Activated CD4-positive, CD25-positive, alpha-beta regulatory T cell treated with anti-CD3 and anti-CD28 coated beads, Interleukin-2, amount 50 U/mL, for 16 hours (primary cell): ENCODE measurements at regions not wholly inside any gene's neighbourhood (a gene's known extent, or its start where the extent isn't known, plus 50 kb on each side); places are given as distances from the start of the nearest gene placed in this dataset.

Experiments
- DNase-seq: peaks from one replicate; pipeline ENCODE4 v3.0.0-alpha.2; 2020; ENCODE audit warnings: low read depth, low spot score

DNA sequence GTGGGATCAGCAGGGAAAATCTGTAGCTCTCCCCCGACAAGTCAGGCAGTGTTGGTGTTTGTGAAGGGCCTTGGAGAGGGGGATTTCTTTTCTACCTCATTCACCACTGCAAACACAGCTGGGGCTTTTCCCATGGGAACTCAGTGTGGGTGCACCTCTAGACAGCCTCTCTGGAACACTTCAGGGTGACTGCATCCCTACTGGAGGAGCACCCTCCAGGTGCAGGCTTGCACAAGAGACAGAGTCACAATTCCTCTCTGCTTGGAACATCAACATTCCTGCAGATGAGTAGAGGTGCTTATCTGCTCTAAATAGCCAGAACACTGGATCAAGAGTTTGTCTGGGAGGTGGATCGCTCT lies 72.7 kb upstream of the AKAP13 start:
- DNase-seq, result no peak

DNA sequence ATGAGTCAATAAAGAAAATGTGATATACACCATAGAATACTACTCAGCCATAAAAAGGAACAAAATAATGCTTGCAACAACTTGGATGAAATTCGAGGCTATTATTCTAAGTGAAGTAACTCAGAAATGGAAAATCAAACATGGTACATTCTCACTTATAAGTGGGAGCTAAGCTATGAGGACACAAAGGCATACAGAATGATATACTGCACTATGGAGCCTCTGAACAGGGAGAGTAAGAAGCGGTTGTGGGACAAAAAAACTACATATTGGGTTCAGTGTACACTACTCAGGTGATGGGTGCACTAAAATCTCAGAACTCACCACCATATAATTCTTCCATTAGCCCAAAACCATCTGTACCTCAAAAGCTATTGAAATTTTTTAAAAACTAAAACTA lies 68.8 kb upstream of the AKAP13 start:
- DNase-seq, result no peak

DNA sequence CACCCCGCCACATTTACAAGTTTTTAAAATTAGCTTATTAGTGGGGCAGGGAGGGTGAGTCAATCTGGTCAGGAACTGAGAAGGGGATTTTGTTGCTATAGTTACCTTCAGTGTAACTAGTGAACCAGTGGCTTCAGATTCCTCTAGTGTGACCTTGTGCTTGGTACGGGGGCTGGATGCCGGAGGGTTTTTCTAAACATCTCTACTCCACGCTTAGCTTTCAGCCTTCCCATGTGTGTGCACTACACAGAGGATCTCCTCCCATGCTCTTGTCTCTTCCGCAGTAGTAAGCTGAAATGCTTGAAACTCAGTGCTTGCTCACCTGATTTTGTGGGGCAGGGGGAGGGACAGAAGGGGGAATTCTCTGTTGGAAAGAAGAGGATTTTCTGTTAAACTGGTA lies 67.9 kb upstream of the AKAP13 start:
- no peak for DNase-seq

DNA sequence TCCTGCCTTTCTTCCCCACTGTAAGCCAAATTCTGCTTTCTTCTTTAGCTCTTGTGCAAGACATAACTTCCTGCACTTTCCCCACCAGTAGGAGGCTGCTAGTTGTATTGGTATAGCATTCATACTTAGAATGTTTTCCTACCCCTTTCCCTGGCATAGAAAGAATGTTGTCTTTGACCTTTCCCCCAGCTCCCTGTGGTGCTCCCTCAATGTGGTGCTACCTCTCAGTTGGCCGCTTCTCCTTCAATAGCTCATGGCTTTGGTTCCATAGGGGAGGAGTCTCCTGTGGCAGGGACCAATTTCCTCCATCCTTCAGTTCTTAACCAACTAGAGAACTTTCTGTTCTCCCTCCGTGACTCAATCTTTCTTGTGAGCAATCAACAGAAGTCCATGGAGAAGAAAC lies 67.5 kb upstream of the AKAP13 start:
- DNase-seq, result no peak

DNA sequence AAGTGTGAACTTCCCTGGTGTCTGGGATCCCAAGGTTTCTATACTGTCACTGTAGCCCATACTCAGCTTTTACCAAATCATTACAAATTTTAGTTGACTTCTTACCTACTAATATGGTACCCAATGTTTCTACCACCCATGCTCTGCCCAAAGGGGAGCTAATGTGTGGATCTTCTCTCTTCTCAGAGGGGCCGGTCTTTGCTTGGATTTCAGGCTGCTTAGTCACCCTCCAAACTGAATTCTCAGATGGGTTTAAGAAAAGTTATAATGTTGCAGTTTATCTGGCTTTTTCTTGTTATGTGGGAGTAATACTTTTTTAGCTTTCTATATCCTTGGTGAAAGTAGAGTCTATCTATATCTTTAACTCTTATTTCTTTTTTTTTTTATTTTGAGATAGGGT lies 67.1 kb upstream of the AKAP13 start:
- DNase-seq, result no peak

DNA sequence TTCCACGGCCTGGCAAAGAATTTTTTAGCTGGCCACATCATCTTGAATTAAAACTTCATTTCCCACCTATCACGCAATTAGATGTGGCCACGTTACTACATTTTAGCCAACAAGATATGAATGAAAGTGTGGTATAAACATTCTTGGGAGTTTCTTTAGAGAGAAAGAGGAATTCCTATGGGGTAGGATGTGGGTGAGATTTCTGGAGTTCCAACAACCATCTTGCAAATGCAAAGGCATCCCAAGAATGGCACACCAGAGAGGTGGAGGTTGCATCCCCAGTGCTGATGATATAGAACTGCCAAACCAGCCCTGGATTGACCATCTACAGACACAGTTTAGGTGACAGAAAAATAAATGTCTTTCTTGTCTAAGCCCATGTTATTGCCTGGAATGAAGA lies 66.3 kb upstream of the AKAP13 start:
- DNase-seq, result no peak

DNA sequence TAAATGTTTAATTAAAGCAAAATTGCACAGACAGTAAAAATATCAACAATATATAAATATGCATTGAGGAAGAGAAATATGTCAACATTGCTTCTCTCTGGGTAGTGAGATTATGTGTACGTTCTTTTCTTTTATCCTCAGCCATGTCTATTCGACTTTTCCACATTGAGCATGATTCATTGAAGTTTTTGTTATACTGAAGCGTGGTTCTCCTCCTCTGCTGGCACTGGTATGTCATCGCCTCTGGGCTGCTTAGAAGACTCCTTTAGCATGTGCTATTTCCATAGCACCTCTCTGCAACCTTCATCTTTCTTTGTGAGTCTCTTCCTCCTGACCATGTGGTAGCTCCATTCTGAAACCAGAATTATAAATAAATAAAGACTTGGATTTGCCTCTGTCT lies 65.8 kb upstream of the AKAP13 start:
- no peak for DNase-seq

DNA sequence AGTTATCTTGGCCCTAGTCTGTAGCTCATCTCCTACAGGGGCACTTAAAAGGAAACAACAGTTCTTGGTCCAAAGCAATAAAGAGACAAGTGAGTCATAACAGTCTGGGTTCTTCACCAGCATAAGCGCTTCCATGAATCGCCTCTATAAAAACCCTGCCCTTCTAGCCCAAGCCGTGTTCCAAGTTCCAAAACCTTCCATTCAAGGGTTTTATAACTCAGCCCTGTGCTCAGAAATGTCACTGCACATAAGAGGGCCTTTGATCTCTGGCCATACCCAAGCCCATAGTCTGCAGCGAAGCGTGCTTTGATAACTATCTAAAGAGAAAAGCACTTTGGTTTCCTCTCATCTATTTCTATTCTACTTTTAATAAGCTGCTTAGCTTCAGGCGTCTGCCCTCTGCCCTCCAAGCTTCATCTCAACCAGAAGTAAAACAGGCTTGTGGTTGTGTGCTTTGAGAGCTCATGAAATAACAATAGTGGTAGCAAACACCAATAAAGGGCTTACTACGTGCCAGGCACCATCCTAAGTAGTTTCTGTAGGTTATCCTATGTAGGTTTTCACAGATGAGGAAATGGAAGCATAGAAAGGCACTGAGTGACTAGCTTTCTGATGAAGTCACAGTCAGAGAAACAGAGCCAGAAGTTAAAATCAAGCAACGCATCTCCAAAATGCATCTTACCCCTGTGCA lies 64.0 kb upstream of the AKAP13 start:
- no peak for DNase-seq

DNA sequence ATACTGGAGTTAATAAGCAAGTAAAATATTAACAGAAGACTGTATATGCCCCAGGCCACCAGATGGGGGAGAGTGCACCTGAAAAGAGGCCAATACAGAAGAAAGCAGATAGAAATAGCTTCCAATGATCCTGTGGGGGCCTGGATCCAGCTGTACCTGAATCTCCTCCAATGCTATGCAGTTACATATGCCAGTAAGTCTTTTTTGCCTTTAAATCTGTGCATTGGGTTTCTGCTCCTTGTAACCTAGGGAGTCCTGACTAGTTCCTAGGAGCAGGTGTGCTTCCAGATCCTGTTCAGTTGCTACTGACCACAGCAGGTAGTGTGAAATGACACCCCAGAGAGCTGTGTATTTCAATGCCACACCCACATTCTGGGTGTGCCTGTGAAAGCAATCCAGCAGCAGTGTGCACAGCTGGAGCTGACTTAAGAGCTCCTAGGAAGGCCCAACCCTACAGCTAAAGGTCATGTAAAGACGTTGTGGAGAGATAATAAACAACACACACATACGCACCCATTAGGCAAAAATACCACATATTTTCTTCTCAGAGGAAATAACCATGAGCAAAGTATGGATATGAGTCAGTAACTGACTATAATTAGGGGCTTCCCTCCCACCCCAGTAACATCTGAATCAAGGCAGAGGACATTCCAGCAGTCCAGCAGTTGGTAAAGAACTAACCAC lies 62.2 kb upstream of the AKAP13 start:
- DNase-seq, result no peak

DNA sequence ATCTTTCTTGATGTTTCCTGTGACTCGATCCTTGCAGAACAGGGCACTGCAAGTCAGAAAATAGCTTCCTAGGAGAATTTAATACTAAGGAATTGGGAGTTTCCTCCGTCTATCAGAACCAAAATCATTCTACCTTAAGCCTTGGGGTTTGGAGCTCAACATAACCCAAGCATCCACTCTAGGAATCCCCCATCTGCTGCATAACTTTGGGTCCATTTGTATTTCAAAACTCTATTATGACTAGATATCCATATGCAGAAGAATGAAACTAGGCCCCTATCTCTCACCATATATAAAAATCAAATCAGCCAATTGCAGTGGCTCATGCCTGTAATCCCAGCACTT lies 61.7 kb upstream of the AKAP13 start:
- DNase-seq, result no peak

DNA sequence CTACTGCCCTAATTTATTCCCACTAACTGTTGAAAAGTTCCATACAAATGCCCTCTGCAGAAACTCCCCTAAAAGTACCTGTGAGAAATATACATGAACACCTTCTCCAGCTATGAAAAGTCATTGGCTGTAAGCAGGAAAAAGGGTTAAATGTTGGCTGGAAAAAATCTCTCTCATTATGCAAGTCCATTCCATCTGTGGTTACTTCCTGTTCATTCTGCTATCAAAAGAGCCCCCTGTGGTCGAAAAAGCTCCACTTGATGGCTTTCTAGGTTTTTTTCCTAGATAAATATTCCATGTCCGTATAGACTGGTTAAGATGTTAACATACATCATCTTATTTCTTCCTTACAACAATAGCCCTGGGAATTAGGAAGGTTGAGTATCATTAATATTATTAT lies 56.2 kb upstream of the AKAP13 start:
- DNase-seq, result no peak

DNA sequence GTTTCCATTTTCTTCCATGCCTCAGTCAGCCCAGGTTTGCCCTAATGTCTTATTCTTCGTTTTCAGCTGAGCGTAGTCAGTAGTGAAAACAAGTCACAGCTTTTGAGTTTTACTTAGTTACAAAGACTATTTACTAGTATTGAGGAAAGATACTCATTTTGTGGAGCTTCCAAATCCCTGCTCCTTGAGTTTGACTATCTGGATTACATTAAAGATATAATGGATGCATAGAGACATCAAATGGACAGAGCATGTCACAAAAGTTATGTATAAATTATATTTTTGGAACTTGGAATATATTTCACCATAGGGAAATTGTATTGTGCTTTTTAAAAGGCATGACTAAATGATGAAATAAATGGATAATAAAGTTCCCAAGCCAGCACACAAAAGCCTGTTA lies 54.6 kb upstream of the AKAP13 start:
- no peak for DNase-seq

DNA sequence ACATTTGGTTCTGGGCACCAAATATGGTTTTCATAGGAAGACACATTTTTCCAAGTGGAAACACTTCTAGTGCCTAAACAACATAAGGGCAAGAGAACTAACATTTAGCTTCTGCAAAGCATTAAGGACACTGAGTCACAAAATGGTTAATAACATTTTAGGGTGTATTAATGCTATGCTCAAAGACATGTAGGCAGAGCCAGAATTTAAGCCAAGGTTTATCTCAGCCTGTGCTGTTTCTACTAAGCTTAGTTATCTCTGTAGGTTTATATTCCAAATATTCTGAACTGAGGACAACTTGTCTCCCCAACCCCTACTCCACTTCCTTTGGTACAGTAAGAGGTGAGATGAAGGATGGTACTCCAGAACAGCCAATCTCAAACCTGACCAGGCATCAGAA lies 54.1 kb upstream of the AKAP13 start:
- no peak for DNase-seq

DNA sequence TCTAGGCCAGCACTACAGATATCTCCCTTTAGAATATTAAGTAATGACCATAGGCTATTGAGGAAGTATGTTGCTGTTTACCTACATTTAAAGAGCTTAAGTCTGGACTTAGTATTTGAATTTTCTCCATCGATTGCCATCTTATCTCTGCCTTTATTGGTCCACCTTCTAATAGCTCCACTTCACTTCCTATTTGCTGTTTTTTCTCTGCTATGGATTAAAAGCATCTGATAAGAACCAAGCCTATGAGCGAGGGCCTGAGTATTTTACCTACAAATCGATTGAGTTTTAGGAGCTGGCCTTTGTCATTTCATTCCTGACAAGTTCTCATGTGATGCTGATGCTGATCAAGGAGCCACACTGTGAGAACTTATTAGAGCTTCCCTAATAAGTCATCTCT lies 52.6 kb upstream of the AKAP13 start:
- no peak for DNase-seq

DNA sequence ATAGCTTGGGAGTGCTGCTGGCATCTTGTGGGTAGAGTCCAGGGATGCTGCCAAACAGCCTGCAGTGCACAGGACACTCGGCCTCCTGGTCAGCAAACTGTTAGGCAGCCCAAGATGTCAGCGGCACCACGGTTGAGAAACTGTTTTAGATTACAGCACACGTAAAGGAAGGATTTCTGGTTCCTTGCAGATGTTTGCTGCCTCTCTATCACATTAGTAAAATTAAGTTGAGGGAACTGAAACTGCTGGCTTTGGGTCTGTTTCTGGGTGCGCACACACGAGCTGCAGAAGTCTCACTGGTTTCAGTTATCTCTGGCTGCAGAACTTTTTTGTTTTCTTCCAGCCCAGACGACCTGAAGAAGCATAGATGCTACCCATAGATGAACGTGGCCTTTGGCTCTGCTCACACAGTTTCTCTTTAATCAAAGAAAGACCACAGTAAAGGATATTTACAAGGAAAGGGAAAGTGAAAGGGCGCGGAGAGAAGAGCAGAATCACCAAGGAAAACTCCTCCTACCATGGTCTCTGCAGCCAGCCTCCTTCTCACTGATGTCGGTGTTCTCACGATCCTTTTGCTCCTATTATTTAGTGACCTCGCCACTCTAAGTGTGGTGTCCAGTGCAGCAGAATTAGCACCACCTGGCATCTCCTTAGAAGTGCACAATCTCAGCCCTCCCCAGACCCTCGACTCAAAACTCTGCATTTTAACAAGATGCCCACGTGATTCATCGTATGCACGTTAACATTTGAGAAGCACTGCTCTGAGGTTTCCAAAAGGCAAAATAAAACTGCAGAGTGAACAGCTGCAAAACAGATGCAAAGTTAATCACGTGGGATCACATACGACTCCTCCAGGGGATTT lies 50.6 kb upstream of the AKAP13 start:
- no peak for DNase-seq
